Epithelial cell of proximal tubule (primary cell): ENCODE measurements at regions not wholly inside any gene's neighbourhood (a gene's known extent, or its start where the extent isn't known, plus 50 kb on each side); places are given as distances from the start of the nearest gene placed in this dataset.

Experiments used
- DNase-seq: peaks from one replicate; pipeline ENCODE4 v3.0.0-alpha.2; 2011; ENCODE audit warnings: low read depth
- H3K4me3 ChIP-seq: 2 replicates; pipeline ENCODE4 v1.5.1; 2011; ENCODE audit warnings: low read depth, mild to moderate bottlenecking, low read length
- CTCF ChIP-seq: conservative IDR thresholded peaks from 2 replicates; pipeline ENCODE4 v1.5.1; 2012; ENCODE audit warnings: low read depth, mild to moderate bottlenecking, low read length

DNA sequence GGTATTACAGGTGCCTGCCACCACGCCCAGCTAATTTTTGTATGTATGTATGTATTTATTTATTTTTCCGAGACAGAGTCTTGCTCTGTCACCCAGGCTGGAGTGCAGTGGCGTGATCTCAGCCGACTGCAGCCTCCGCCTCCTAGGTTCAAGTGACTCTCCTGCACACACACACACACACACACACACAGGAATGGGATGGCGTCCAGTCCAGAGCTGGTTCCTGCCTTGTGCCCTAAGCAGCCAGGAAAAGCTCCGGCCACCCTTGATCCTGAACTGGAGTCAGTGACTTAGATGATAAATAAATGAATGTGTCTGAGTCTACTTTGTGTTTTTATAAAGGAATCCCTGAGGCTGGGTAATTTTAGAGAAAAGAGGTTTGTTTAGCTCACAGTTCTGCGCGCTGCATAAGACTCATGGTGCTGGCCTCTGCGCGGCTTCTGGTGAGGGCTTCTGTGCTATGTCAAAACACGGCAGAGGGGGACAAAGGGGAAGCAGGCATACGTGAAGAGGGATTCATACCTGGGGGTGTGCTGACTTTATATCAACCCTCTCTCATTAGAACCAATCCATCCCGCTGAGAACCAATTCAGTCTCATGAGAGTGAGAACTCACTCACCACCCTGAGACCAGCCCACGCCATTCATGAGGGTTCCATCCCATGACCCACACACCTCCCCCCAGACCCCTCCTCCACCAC, 59.7 kb upstream of the PHLPP1 start:
- no peak for DNase-seq
- H3K4me3 ChIP-seq = no peak overlapping the region
- no peak for TF ChIP-seq CTCF

- no peak overlapping the region for H3K4me3 ChIP-seq
- no peak for TF ChIP-seq CTCF
- no peak for DNase-seq
Observed at GRCh38 chr18:62658028-62658427, 57.3 kb upstream of the PHLPP1 start.

- TF ChIP-seq CTCF = no peak
- H3K4me3 ChIP-seq = no peak overlapping the region
- no peak for DNase-seq
Observed at GRCh38 chr18:62659698-62660097, 55.6 kb upstream of the PHLPP1 start.

- no peak for TF ChIP-seq CTCF
- no peak for DNase-seq
- H3K4me3 ChIP-seq = no peak overlapping the region
Observed at GRCh38 chr18:62660691-62661090, 54.6 kb upstream of the PHLPP1 start.

- no peak for DNase-seq
- TF ChIP-seq CTCF = no peak
- H3K4me3 ChIP-seq = no peak overlapping the region
Observed at GRCh38 chr18:62663731-62664336, 51.5 kb upstream of the PHLPP1 start.

DNA sequence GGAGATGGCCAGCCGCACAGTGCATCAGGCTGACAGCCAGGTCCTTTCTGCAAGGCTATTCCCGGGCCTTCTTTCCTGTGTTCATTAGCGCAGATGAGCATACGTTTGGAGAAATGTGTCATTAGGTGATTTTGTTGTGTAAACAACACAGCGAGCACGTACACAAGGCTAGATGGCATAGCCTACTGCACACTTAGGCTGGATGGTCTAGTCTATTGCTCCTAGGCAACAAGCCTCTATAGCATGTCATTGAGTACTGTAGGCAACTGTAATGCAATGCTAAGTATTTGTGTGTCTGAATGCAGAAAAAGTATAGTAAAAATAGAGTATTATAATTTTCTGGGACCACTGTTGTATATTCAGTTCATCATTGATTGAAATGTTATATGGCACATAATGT, 50.9 kb upstream of the PHLPP1 start:
- TF ChIP-seq CTCF = no peak
- no peak overlapping the region for H3K4me3 ChIP-seq
- DNase-seq = no peak

DNA sequence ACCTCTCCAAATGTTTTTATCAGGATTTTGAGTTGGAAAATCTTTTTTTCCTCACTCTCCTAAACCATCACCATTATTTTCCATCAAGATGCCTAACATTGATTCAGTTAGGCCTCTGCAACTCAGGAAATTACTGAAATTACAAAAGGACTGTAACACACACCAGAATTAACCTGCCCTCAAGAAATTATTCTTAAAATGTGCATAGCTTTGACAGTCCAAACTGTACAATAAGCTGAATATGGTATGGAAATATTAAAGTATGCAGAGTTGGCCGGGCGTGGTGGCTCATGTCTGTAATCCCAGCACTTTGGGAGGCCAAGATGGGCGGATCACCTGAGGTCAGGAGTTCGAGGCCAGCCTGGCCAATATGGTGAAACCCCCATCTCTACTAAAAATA, 50.2 kb upstream of the PHLPP1 start:
- no peak for TF ChIP-seq CTCF
- no peak for DNase-seq
- no peak overlapping the region for H3K4me3 ChIP-seq
